ENCODE measurements at regions not wholly inside any gene's neighbourhood (a gene's known extent, or its start where the extent isn't known, plus 50 kb on each side); places are given as distances from the start of the nearest gene placed in this dataset.
A peak's percentile ranks its signal among the peaks of the same experiment; 100 is the strongest.

DNA sequence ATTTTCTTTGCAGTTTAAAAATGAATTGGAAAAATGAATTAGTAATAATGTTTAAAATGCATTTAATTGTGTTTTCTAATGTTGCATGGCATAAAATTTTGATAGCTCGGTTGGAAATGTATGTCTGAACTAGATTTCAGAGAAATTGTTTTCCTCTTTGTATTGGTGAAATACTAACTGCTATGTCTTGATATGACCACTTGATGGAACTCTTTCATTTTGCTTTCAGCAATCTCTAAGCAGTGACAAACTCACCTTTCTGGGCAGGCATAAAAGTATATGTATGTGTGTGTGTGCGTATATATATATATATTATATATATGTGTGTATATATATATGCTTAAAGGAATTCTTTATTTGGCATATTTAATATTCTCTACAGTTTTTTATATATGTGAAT, 239.3 kb upstream of the ZNF717 start:
- TF ChIP-seq, protein P1, sequence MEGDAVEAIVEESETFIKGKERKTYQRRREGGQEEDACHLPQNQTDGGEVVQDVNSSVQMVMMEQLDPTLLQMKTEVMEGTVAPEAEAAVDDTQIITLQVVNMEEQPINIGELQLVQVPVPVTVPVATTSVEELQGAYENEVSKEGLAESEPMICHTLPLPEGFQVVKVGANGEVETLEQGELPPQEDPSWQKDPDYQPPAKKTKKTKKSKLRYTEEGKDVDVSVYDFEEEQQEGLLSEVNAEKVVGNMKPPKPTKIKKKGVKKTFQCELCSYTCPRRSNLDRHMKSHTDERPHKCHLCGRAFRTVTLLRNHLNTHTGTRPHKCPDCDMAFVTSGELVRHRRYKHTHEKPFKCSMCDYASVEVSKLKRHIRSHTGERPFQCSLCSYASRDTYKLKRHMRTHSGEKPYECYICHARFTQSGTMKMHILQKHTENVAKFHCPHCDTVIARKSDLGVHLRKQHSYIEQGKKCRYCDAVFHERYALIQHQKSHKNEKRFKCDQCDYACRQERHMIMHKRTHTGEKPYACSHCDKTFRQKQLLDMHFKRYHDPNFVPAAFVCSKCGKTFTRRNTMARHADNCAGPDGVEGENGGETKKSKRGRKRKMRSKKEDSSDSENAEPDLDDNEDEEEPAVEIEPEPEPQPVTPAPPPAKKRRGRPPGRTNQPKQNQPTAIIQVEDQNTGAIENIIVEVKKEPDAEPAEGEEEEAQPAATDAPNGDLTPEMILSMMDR (IDR thresholded peaks at IDR 0.05): peak in 1 of 6 experiments; percentile 16
- TF ChIP-seq POLR2A (IDR thresholded peaks at IDR 0.05) (no peak), POLR2AphosphoS5 (IDR thresholded peaks at IDR 0.05) (no peak), EP300 (IDR thresholded peaks at IDR 0.05) (no peak)
- no peak overlapping the region for H3K4me3 ChIP-seq
- no peak overlapping the region for H3K27ac ChIP-seq
- no peaks in the 10 kb centered on the region for H3K27me3 ChIP-seq
- DNase-seq (no peak), ATAC-seq (ENCODE audit: low FRiP score in 2 of 2) (no peak)
- H3K36me3 ChIP-seq: no peaks in the 10 kb centered on the region
- WGBS, 2 donors: 32 to 39% methylated on average over 2 of the region's 2 CpGs
- no peaks in the 10 kb centered on the region for H3K9me3 ChIP-seq
- no peaks in the 10 kb centered on the region for H3K4me1 ChIP-seq

DNA sequence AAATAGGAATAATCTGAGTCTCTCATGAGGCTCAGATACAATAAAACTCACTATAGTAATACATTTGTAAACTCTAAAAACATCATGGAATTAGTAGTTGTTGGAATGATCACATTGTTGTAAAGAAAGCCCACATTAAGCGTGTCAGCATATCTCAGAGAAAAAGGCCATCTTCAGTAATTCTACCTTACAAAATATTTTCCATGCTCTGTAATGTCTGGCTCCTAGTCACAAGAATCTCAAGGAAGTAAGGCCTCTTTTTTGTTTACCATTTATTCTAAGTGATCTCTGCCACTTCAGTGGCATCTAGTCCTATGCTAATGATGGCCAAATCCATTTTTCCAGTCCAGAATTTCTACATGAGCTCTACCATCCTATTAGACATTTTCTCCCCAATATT, 240.2 kb upstream of the ZNF717 start:
- Histone ChIP-seq H3K4me3 (no peak overlapping the region), H3K36me3 (no peaks in the 10 kb centered on the region), H3K9me3 (no peaks in the 10 kb centered on the region), H3K27me3 (no peaks in the 10 kb centered on the region), H3K27ac (no peak overlapping the region), H3K4me1 (no peaks in the 10 kb centered on the region)
- 0 to 84% methylated on average over 1 of the region's 1 CpG for WGBS, 2 donors
- ATAC-seq (ENCODE audit: low FRiP score in 2 of 2) (no peak), DNase-seq (no peak)
- TF ChIP-seq EP300 (IDR thresholded peaks at IDR 0.05): no peak

- no peak for ATAC-seq (ENCODE audit: low FRiP score in 2 of 2)
- TF ChIP-seq, protein P1 (IDR thresholded peaks at IDR 0.05): no peak
- TF ChIP-seq EP300 (IDR thresholded peaks at IDR 0.05) (no peak), POLR2AphosphoS5 (IDR thresholded peaks at IDR 0.05) (no peak), POLR2A (IDR thresholded peaks at IDR 0.05) (no peak)
These were observed 241.0 kb upstream of the ZNF717 start for GRCh38 chr3:76026379-76026778.

DNA sequence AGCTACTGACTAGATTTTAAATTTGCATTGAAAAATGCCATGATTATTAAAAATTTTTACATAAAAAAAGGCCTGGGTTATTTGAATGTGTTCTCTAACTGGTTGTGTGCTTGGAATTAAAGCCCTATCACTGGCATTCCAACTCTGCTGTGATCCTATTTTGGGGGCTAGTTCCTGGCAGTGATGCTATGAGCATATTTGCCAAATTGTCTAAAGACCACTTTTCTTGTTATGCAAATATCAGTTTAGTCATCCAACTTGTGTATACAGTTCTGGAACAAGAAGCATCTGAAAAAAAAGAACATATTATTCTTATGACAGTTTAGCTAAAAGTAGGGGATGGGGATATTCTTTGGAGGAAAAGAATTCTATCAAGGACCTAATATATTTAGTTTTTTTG, 243.4 kb upstream of the ZNF717 start:
- ATAC-seq (ENCODE audit: low FRiP score in 2 of 2) (no peak), DNase-seq (no peak)
- no peak overlapping the region for H3K4me3 ChIP-seq
- H3K27me3 ChIP-seq: no peaks in the 10 kb centered on the region
- H3K36me3 ChIP-seq: no peaks in the 10 kb centered on the region
- H3K27ac ChIP-seq: no peak overlapping the region
- TF ChIP-seq EP300 (IDR thresholded peaks at IDR 0.05): no peak
- no peak for TF ChIP-seq POLR2A (IDR thresholded peaks at IDR 0.05)
- TF ChIP-seq POLR2AphosphoS5 (IDR thresholded peaks at IDR 0.05): no peak
- TF ChIP-seq, protein P1 (IDR thresholded peaks at IDR 0.05): no peak
- H3K4me1 ChIP-seq: no peaks in the 10 kb centered on the region
- no peaks in the 10 kb centered on the region for H3K9me3 ChIP-seq

More at GRCh38 chr3:76026379-76026778, 241.0 kb upstream of the ZNF717 start:
- Histone ChIP-seq H3K4me1 (no peaks in the 10 kb centered on the region), H3K9me3 (no peaks in the 10 kb centered on the region), H3K36me3 (no peaks in the 10 kb centered on the region), H3K27ac (no peak overlapping the region), H3K27me3 (no peaks in the 10 kb centered on the region), H3K4me3 (no peak overlapping the region)
- no peak for DNase-seq

- WGBS, 2 donors: 86% methylated on average over 4 of the region's 4 CpGs
- Histone ChIP-seq H3K36me3 (no peaks in the 10 kb centered on the region), H3K9me3 (no peaks in the 10 kb centered on the region), H3K27me3 (no peaks in the 10 kb centered on the region), H3K27ac (no peak overlapping the region), H3K4me1 (no peaks in the 10 kb centered on the region), H3K4me3 (no peak overlapping the region)
- no peak for DNase-seq
- TF ChIP-seq POLR2AphosphoS5 (IDR thresholded peaks at IDR 0.05) (no peak), EP300 (IDR thresholded peaks at IDR 0.05) (no peak)
- TF ChIP-seq, protein P1 (IDR thresholded peaks at IDR 0.05): no peak
- ATAC-seq (ENCODE audit: low FRiP score in 2 of 2): no peak
These were observed 249.3 kb upstream of the ZNF717 start for GRCh38 chr3:76034649-76035048.
